ENCODE measurements at regions not wholly inside any gene's neighbourhood (a gene's known extent, or its start where the extent isn't known, plus 50 kb on each side); places are given as distances from the start of the nearest gene placed in this dataset.

DNA sequence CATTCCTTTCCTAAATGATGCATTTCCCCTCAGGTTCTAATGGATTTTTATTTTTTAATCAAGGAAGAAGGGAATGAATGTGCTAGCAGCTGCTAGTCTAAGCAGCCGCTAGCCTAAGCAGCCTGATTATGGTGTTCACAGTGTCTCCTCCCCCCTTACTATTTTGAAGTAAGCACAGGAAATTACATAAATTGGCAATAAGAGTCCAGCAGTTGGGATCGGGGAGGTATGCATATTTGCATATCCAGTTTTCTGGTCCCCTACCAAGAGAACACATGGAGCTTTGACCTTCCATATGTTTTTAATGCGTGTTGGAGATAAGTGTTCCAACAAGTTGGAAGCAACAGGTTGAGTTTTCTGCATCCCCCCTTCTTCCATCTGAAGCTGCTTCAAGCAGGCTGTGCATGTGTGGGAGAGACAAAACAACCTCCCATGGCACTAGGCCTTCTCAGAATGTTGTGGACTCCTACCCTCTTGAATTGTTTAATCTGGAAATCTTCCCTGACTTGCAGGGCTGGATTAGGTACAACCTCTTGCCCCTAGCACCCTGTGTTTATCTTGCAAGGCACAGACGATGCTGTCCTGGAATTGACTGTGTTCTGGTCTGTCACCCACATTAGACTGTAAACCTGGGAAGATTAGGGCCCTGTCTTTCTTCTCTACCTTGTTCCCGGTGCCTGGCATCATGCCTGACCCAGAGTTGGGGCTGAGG, 124.8 kb upstream of the LRIG1 start:
- H3K79me2 ChIP-seq (ENCODE audit: control insufficient read depth, insufficient read depth, low read length): no peaks in the 10 kb centered on the region
- H3K4me2 ChIP-seq (replicated peaks; ENCODE audit: low read depth, low read length, poor library complexity, severe bottlenecking): no peak overlapping the region
- no peak overlapping the region for H3K27ac ChIP-seq (ENCODE audit: low read length in 2 of 2)
- no peak overlapping the region for H3K4me3 ChIP-seq (ENCODE audit: control extremely low read depth in 1 of 5, extremely low read depth in 1 of 5, insufficient read depth in 1 of 5, low read depth in 2 of 5, low read length in 4 of 5)
- no peaks in the 10 kb centered on the region for H3K36me3 ChIP-seq (replicated peaks in 1 of 2; ENCODE audit: control extremely low read depth in 1 of 2, control insufficient read depth in 1 of 2, extremely low read depth in 1 of 2, insufficient read depth in 2 of 2, low read length in 1 of 2)
- H2AFZ ChIP-seq (ENCODE audit: insufficient read depth, low read depth, low read length, poor library complexity, severe bottlenecking): no peak overlapping the region
- Mint-ChIP-seq H3K9me3 (ENCODE audit: insufficient read depth) (no peaks in the 10 kb centered on the region), H3K4me3 (no peak overlapping the region), H3K27ac (no peak overlapping the region), H3K4me1 (no peaks in the 10 kb centered on the region), H3K27me3 (no peaks in the 10 kb centered on the region)
- no peak for TF ChIP-seq EZH2 (IDR thresholded peaks at IDR 0.05; ENCODE audit: borderline replicate concordance, insufficient read depth, low read depth, low read length, poor library complexity, severe bottlenecking)
- TF ChIP-seq, protein P1, sequence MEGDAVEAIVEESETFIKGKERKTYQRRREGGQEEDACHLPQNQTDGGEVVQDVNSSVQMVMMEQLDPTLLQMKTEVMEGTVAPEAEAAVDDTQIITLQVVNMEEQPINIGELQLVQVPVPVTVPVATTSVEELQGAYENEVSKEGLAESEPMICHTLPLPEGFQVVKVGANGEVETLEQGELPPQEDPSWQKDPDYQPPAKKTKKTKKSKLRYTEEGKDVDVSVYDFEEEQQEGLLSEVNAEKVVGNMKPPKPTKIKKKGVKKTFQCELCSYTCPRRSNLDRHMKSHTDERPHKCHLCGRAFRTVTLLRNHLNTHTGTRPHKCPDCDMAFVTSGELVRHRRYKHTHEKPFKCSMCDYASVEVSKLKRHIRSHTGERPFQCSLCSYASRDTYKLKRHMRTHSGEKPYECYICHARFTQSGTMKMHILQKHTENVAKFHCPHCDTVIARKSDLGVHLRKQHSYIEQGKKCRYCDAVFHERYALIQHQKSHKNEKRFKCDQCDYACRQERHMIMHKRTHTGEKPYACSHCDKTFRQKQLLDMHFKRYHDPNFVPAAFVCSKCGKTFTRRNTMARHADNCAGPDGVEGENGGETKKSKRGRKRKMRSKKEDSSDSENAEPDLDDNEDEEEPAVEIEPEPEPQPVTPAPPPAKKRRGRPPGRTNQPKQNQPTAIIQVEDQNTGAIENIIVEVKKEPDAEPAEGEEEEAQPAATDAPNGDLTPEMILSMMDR (IDR thresholded peaks at IDR 0.05): no peak
- 71% methylated on average over 1 of the region's 5 CpGs for WGBS (ENCODE audit: insufficient coverage)
- ChIA-PET CTCF (no interaction called here), POLR2A (no interaction called here)
- intact Hi-C loops (cut with micrococcal nuclease): no loop called here
- peaks cover 0 to 3% (median 0%) of the 10 kb centered on the region in 4 experiments for H3K27me3 ChIP-seq (replicated peaks in 1 of 4; ENCODE audit: control extremely low read depth in 1 of 4, control insufficient read depth in 3 of 4, insufficient read depth in 4 of 4, low read length in 3 of 4)
- H4K20me1 ChIP-seq (ENCODE audit: control insufficient read depth, insufficient read depth, low read length, poor library complexity, severe bottlenecking): no peaks in the 10 kb centered on the region
- ATAC-seq (ENCODE audit: low read depth): no peak
- no peak for DNase-seq
- no peaks in the 10 kb centered on the region for H3K9me3 ChIP-seq (ENCODE audit: control extremely low read depth in 1 of 3, control insufficient read depth in 2 of 3, insufficient read depth in 1 of 3, low read length in 2 of 3)
- no peaks in the 10 kb centered on the region for H3K4me1 ChIP-seq (ENCODE audit: control insufficient read depth in 2 of 2, insufficient read depth in 2 of 2, low read length in 2 of 2)
- H3K9ac ChIP-seq (ENCODE audit: low read length): no peak overlapping the region

DNA sequence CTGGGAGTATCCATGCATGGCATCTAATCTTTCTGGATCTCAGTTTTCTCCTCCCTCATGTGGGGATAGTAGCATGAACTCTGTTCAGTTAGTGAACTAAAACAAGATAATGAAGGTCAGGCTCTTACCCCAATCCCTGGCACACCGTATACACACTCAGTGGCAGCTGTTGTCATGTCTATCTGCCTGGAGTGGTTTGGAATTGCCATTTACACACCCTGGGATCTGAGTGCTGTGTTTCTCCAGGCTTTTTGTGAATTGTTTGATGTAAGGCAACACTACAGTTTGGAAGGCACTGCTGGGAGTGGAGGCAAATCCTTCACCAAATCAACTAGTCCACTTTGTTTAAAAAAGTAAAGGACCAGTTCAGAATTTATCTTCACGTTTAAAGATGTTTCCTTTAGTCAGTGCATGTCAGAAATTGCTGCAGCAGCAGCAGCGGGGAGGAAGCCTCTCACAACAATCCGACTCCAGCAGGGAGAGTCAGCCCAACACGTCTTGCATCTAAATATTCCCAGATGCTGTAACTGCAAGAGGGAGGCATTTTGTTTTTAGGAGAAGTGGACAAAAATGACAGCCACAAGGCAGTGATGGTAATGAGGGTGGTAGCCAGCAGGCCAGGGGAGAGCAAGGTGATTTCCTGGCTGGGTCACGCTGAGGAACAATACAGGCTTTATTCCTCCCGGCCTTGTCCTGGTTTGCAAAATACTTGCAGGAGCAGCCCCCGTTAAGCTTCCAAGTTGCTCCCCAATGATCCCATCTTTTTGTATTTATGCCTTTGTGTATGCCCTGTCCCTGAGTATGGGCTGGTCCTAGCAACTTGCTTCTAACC, 128.5 kb upstream of the LRIG1 start:
- Mint-ChIP-seq H3K4me1 (no peaks in the 10 kb centered on the region), H3K4me3 (no peak overlapping the region), H3K27me3 (peaks cover 12% of the 10 kb centered on the region), H3K9me3 (ENCODE audit: insufficient read depth) (no peaks in the 10 kb centered on the region), H3K27ac (no peak overlapping the region)
- intact Hi-C loops (cut with micrococcal nuclease): no loop called here
- no peak overlapping the region for H2AFZ ChIP-seq (ENCODE audit: insufficient read depth, low read depth, low read length, poor library complexity, severe bottlenecking)
- no peaks in the 10 kb centered on the region for H3K4me1 ChIP-seq (ENCODE audit: control insufficient read depth in 2 of 2, insufficient read depth in 2 of 2, low read length in 2 of 2)
- POLR2A ChIA-PET: no interaction called here
- no peaks in the 10 kb centered on the region for H4K20me1 ChIP-seq (ENCODE audit: control insufficient read depth, insufficient read depth, low read length, poor library complexity, severe bottlenecking)
- no peak overlapping the region for H3K4me2 ChIP-seq (replicated peaks; ENCODE audit: low read depth, low read length, poor library complexity, severe bottlenecking)
- no peaks in the 10 kb centered on the region for H3K9me3 ChIP-seq (ENCODE audit: control extremely low read depth in 1 of 3, control insufficient read depth in 2 of 3, insufficient read depth in 1 of 3, low read length in 2 of 3)
- no peaks in the 10 kb centered on the region for H3K36me3 ChIP-seq (replicated peaks in 1 of 2; ENCODE audit: control extremely low read depth in 1 of 2, control insufficient read depth in 1 of 2, extremely low read depth in 1 of 2, insufficient read depth in 2 of 2, low read length in 1 of 2)
- WGBS (ENCODE audit: insufficient coverage): 95% methylated on average over 6 of the region's 8 CpGs
- ATAC-seq (ENCODE audit: low read depth) (no peak), DNase-seq (no peak)
- CTCF ChIA-PET: no interaction called here
- TF ChIP-seq, protein P1 (IDR thresholded peaks at IDR 0.05): no peak
- no peak overlapping the region for H3K27ac ChIP-seq (ENCODE audit: low read length in 2 of 2)
- H3K79me2 ChIP-seq (ENCODE audit: control insufficient read depth, insufficient read depth, low read length): no peaks in the 10 kb centered on the region
- H3K4me3 ChIP-seq (ENCODE audit: control extremely low read depth in 1 of 5, extremely low read depth in 1 of 5, insufficient read depth in 1 of 5, low read depth in 2 of 5, low read length in 4 of 5): no peak overlapping the region
- H3K27me3 ChIP-seq (replicated peaks in 1 of 4; ENCODE audit: control extremely low read depth in 1 of 4, control insufficient read depth in 3 of 4, insufficient read depth in 4 of 4, low read length in 3 of 4): peaks cover 0 to 4% (median 2%) of the 10 kb centered on the region in 4 experiments
- no peak overlapping the region for H3K9ac ChIP-seq (ENCODE audit: low read length)

Data from B cell (primary cell).